Neutrophil (primary cell): ENCODE measurements at regions not wholly inside any gene's neighbourhood (a gene's known extent, or its start where the extent isn't known, plus 50 kb on each side); places are given as distances from the start of the nearest gene placed in this dataset.

Experiments used
- H3K27ac ChIP-seq: fragments of 200-600 bp; sonication (generic); 2 replicates; pipeline ENCODE4 v1.5.1; 2016; ENCODE audit warnings: mild to moderate bottlenecking, moderate library complexity
- H3K27me3 ChIP-seq: fragments of 200-600 bp; sonication (generic); 2 replicates; pipeline ENCODE4 v1.6.0; 2016; ENCODE audit warnings: mild to moderate bottlenecking
- H3K36me3 ChIP-seq: fragments of 200-600 bp; sonication (generic); 2 replicates; pipeline ENCODE4 v1.5.1; 2017
- H3K4me1 ChIP-seq, 2 experiments: fragments of 200-600 bp in 1 of 2; sonication (generic) in 1 of 2; 1 replicate in 1 of 2; 2 replicates in 1 of 2; pipeline versions ENCODE4 v1.5.1 to v1.6.1; 2013 to 2016; ENCODE audit warnings: low read depth in 1 of 2, low read length in 1 of 2, mild to moderate bottlenecking in 1 of 2, moderate library complexity in 1 of 2; ENCODE audit not compliant: control insufficient read depth in 1 of 2, insufficient read depth in 1 of 2
- H3K4me3 ChIP-seq, 2 experiments: fragments of 200-600 bp in 1 of 2; sonication (generic) in 1 of 2; 1 replicate in 1 of 2; 2 replicates in 1 of 2; pipeline ENCODE4 v1.5.1; 2013 to 2016; ENCODE audit warnings: low read depth in 1 of 2, low read length in 1 of 2, mild to moderate bottlenecking in 1 of 2, moderate library complexity in 1 of 2
- H3K9me3 ChIP-seq: fragments of 200-600 bp; sonication (generic); 2 replicates; pipeline ENCODE4 v1.5.1; 2016
- TF ChIP-seq, protein P1 (sequence below): fragments of 200-600 bp; sonication (generic); IDR thresholded peaks from 2 replicates; pipeline ENCODE4 v1.5.1; 2016; ENCODE audit warnings: antibody characterized with exemption

DNA sequence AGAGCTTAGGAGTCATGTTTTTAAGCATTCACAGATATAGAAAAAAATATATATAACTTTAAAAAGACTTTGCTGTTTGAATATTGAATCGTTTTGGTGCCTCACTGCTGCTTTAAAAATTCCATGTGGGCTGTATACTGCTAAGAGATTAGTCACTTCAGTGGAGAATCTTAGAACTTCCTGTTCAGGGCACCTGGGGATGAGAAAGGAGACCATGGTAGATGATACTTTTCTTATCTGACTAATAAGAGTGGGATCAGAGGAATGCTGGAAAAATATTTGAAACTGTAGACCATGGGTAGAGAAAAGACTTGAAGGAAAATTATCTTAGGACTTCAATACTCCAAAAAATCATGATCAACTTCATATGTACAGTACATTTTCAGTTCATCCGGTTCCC, 442.2 kb upstream of the SETBP1 start:
- Histone ChIP-seq H3K27ac (no peak overlapping the region), H3K4me1 (no peaks in the 10 kb centered on the region), H3K36me3 (no peaks in the 10 kb centered on the region), H3K27me3 (no peaks in the 10 kb centered on the region), H3K4me3 (no peak overlapping the region), H3K9me3 (no peaks in the 10 kb centered on the region)
- TF ChIP-seq, protein P1, sequence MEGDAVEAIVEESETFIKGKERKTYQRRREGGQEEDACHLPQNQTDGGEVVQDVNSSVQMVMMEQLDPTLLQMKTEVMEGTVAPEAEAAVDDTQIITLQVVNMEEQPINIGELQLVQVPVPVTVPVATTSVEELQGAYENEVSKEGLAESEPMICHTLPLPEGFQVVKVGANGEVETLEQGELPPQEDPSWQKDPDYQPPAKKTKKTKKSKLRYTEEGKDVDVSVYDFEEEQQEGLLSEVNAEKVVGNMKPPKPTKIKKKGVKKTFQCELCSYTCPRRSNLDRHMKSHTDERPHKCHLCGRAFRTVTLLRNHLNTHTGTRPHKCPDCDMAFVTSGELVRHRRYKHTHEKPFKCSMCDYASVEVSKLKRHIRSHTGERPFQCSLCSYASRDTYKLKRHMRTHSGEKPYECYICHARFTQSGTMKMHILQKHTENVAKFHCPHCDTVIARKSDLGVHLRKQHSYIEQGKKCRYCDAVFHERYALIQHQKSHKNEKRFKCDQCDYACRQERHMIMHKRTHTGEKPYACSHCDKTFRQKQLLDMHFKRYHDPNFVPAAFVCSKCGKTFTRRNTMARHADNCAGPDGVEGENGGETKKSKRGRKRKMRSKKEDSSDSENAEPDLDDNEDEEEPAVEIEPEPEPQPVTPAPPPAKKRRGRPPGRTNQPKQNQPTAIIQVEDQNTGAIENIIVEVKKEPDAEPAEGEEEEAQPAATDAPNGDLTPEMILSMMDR: no peak

DNA sequence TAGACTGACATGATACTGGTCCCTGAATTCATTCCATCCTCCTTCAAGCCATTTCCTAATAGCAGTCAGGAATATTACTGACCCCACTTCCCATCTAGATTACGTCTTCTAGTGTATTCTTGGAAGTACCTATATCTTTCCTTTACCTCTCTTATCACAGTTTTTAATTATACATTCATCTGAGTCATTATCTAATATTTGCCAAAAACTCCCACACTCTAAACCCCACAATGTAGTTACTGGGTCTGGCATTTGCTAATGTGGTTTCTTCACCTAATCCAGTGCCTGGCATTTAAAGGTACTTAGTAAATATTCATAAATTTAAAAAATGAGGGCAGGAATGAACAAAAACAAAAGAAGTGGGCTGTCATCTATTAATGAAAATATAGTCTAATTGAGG, 441.8 kb upstream of the SETBP1 start:
- TF ChIP-seq, protein P1: no peak
- Histone ChIP-seq H3K36me3 (no peaks in the 10 kb centered on the region), H3K27me3 (no peaks in the 10 kb centered on the region), H3K27ac (no peak overlapping the region), H3K9me3 (no peaks in the 10 kb centered on the region), H3K4me3 (no peak overlapping the region), H3K4me1 (no peaks in the 10 kb centered on the region)

DNA sequence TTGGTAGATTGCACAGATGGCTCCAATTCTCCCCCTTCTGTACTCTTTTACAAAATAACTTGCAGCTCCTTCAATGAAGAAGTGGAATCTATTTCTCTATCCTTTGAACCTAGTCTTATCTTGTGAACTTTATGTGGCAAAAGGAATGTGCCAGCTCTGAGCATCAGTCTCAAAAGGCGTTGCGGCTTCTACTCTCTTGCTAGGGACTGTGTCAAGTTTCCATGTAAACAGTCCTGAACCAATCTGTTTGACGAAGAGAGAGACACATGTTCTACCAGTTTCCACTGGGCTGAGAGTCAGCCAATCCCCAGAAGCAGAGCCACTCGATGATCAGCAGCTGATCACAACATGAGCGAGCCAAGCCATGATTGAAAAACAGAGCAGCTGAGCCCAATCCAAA, 439.7 kb upstream of the SETBP1 start:
- Histone ChIP-seq H3K27ac (no peak overlapping the region), H3K4me3 (no peak overlapping the region), H3K27me3 (no peaks in the 10 kb centered on the region), H3K36me3 (no peaks in the 10 kb centered on the region), H3K4me1 (no peaks in the 10 kb centered on the region), H3K9me3 (no peaks in the 10 kb centered on the region)
- TF ChIP-seq, protein P1: no peak

DNA sequence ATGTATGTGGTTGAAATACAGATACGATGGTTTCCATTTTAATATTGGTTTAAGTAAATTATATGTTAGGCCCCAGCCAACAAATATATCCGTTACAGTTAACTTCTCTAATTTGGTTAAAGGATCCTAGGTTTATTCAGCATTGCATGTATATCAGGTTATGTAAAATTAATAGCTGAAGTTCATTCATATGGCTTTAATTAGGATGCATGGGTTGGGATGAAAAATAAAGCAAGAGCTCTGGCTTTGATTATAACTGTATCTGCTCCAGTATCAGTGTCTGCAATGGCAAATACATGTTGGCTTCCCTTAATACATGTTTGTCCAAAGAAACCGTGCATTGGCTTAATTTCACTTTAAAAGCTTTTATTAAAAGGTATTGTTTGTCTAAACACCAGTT, 435.7 kb upstream of the SETBP1 start:
- no peaks in the 10 kb centered on the region for H3K36me3 ChIP-seq
- no peaks in the 10 kb centered on the region for H3K4me1 ChIP-seq
- H3K9me3 ChIP-seq: no peaks in the 10 kb centered on the region
- H3K27ac ChIP-seq: no peak overlapping the region
- H3K4me3 ChIP-seq: no peak overlapping the region
- TF ChIP-seq, protein P1: no peak
- H3K27me3 ChIP-seq: no peaks in the 10 kb centered on the region

DNA sequence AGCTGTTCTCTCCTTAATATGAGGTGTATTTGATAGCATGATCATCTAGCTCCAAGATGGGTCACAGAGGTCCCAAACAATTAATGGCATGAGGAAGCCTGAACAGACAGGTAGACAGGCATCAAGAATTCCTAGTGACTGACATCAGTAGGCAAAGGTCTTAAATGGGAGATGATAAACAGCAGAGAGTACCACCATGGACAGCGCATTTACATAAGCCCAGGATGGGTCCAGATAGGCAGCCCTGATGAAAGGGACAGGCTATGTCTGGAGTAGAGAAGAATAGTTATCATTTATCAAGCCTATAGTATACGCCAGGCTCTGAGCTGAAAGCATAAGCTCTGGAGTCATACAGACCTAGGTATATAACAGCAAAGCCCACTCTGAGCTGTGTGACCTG, 434.7 kb upstream of the SETBP1 start:
- H3K36me3 ChIP-seq: no peaks in the 10 kb centered on the region
- no peak overlapping the region for H3K4me3 ChIP-seq
- no peaks in the 10 kb centered on the region for H3K27me3 ChIP-seq
- TF ChIP-seq, protein P1: no peak
- H3K9me3 ChIP-seq: no peaks in the 10 kb centered on the region
- no peaks in the 10 kb centered on the region for H3K4me1 ChIP-seq
- H3K27ac ChIP-seq: no peak overlapping the region

DNA sequence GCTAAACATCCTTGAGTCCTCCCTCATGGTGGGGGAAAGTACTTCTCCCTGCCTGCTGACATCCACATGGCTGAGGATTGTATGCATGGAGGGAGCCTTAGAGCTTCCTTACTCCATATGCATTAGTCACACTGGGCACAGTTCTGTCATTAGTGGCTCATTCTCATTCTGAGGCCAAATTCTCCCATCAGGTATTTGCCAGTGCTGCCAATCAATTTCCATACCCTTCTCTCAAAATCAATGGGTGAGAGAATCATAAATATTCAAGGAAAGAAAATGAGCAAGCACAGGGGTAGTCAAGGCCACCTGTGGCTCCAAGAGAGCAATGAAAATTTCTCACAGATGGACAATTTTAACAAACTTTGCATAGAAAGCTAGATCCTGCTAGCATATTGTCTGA, 422.6 kb upstream of the SETBP1 start:
- Histone ChIP-seq H3K27ac (no peak overlapping the region), H3K4me3 (no peak overlapping the region), H3K4me1 (no peaks in the 10 kb centered on the region), H3K9me3 (peaks cover 1% of the 10 kb centered on the region), H3K36me3 (no peaks in the 10 kb centered on the region), H3K27me3 (no peaks in the 10 kb centered on the region)
- TF ChIP-seq, protein P1: no peak
